Mammary epithelial cell (primary cell): ENCODE measurements at regions not wholly inside any gene's neighbourhood (a gene's known extent, or its start where the extent isn't known, plus 50 kb on each side); places are given as distances from the start of the nearest gene placed in this dataset.

ENCODE experiments used
- CTCF ChIP-seq, 2 donors: IDR thresholded peaks in 1 of 2; conservative IDR thresholded peaks in 1 of 2; 2 replicates each; pipeline ENCODE4 v1.5.1; 2011 to 2012; ENCODE audit warnings: inconsistent platforms in 2 of 2, low read length in 2 of 2, mild to moderate bottlenecking in 2 of 2, control low read depth in 1 of 2, low read depth in 1 of 2; ENCODE audit not compliant: insufficient read depth in 1 of 2; ENCODE audit errors: extremely low read depth in 1 of 2
- EZH2 ChIP-seq: IDR thresholded peaks from 2 replicates; pipeline ENCODE4 v1.6.1; 2012; ENCODE audit warnings: low read length, inconsistent platforms, borderline replicate concordance

GRCh38 chr10:113494761-113495160 lies 58.1 kb upstream of the HABP2 start:
- TF ChIP-seq CTCF (conservative IDR thresholded peaks at IDR 0.05 in 1 of 2, IDR thresholded peaks at IDR 0.05 in 1 of 2; ENCODE audit: extremely low read depth in 1 of 2, insufficient read depth in 1 of 2, low read depth in 1 of 2, low read length in 2 of 2) (no peak), EZH2 (no peak)
